Left colon (tissue), 2 donors: ENCODE measurements at regions not wholly inside any gene's neighbourhood (a gene's known extent, or its start where the extent isn't known, plus 50 kb on each side); places are given as distances from the start of the nearest gene placed in this dataset.

Experiments used
- ATAC-seq: fragments of 200-7000 bp; cut with Tn5 transposase; one replicate; pipeline ENCODE4 v1.9.1; 2020; ENCODE audit warnings: mild to moderate bottlenecking, moderate library complexity
- DNase-seq, 2 donors: peaks; one replicate each; pipeline ENCODE4 v3.0.0-alpha.2; 2020
- intact Hi-C, 2 donors: fragments of 100-400 bp; cut with DNase I in 1 of 2; cut with micrococcal nuclease in 1 of 2; formaldehyde crosslinking; loops; one replicate each; pipeline versions ENCODE4 v1.11.2 to v1.14.0; 2022; cut with DNase I, micrococcal nuclease
- donor health status: DM: no; HTN: no; CAD: no.
- donor health status: DM: yes; HTN: yes; CAD: no.

DNA sequence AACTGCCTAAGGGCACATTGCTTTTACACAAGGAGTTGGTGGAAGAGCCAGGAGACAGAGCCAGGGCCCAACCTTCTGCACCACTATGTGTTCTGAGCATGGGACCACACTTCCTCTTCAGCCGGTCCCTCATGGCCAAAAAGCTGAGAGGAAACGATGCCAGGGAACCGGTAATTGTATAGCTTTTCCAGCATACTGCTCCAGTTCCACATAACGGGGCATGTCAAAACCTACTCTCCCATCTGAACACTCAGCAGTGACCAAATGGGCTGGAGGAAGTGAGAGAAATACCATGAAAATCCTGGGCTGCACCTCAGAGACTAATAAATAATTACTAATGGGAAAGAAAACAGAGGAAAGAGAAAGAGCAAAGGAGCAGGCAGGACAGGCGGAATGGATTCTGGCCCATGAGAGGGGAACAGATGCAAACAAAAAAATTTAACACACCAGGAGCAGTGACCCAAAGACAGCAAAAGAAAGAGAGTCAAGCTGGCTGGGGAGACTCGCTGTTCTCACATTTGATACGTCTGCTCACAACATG is 52.0 kb upstream of the BMP2 start:
- no peak for DNase-seq

DNA sequence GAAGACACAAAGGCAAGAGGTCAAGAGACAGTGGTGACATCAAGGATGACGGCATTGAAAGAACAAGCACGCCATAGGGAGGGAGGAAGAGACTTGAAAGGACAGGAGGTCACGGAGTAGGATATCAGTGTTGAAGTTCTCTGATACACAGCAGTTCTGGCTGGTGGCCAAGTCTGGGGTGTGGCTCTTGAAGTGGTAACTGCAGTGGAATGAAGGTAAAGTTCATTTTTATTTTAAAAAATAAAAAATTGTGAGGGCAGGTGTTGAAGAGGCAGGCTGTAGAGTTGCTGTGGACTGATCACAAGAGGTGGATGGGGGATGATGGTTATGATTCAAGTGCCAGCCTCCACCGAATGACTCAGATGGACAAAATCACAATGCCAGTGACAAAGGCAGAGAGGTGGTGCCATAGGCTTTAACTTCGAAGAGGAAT is 53.2 kb upstream of the BMP2 start:
- intact Hi-C loops = no loop called here
- peak; percentile 70 for ATAC-seq
- peak; percentile 91 to 98 for DNase-seq

More for the DNA sequence above, 52.0 kb upstream of the BMP2 start:
- intact Hi-C loops = no loop called here
- no peak for ATAC-seq

DNA sequence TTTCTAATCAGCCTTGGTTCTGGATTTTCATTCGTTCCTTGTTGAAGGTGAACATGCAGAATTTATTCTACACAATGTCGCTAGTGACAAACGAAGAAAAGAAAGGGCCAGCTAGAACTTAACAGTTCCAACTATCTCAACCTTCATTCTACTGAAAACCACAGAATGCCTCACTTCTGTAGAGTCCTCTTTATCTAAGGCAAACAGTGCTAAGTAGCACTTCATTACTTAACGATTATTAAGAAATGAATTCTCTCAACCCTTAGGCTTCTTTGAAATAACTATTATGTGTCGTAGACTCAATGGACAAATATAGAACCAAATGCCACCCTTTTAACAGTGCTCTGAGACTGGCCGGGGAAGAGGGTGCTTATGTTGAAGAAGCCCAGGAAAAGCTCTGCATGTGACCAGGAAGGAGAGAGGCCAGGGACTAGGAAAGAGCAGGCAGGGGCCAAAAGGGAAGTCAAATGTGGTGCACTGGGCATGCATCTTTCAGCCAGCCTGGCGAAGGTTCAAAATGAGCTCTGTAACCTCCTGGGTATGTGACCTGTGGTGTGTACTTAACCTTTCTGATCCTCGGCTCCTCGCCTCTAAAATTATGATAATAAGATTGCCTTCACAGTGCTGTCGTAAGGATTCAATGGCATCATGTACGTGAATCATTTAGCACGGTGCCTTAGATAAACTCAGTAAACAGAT is 55.4 kb upstream of the BMP2 start:
- ATAC-seq (peak; percentile 9), DNase-seq (peak in 1 of 2 donors; percentile 36)
- intact Hi-C loops = no loop called here

DNA sequence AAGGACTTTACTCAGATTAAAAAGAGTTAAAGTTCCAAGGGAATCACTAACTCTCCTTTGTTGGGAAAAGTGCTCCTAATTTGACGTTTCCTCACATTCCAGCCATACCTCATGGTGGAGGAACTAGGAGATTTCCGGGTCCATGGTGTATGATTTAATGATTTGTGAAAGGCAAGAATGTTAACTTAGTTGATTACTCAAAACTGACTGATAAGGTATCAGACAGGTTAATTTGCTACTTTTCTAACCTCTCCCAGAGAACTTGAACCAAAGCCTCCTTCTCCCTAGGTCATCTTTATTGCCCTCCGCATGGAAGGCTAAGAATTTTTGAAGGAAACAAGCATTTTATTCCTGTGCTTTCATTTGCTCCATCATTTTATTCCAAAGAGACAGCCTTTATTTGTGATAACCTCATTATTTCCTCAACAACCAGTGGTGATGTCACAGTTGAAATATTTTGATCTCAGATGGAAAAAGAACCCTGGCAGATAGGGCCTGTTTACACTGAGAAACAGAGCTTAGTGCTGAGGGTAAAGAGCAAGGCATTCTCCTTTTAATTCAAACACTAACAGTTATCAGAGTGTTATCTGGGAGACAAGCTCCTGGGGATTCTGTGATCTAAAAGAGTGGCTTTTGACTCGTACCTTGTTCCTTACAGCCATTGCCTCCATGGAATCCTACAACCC is 57.4 kb upstream of the BMP2 start:
- peak; percentile 38 for ATAC-seq
- intact Hi-C loops = no loop called here
- DNase-seq = no peak

DNA sequence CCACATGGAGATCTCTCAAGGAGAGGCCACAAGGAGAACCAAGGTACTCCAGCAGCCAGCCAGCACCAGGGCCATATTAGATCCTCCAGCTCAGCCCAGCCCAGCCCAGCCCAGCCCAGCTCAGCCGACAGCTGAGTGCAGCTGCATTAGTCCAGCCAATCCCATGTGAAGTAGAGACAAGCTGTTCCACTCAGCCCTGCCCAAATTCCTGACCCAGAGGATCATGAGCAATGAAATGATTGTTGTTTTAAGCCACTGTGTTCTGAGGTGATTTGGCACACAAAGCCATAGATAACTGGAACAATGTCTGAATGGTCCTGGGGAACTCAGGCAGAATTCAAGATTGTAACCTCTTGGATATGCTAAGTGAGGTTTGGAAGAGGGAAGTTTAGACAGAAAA is 59.5 kb upstream of the BMP2 start:
- peak; percentile 68 for ATAC-seq
- intact Hi-C loops = no loop called here

DNA sequence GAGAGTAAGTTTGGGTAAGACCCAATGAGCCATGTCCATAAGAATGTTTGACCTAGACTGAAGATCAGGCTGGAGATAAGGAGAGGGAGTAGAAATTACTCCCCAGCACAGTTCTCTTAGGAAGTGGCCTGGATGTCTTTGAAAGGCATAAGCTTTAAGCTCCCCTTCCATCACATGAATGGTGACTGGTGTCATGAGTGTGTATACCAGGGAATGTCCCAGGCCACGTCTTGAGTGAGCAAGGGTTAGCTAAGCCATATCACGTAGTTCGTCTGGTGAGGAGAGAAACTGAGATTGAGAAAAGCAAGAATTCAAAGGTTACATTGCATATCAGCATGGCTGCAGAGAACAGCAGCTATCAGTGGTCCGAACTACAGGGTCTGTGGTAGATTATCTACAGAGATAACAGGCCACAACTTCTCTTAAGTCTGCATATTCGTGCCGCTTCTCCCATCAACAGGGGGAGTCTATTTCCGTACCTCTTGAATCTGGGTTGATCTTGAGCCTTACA is 60.1 kb upstream of the BMP2 start:
- intact Hi-C loops = no loop called here
- DNase-seq = no peak
- ATAC-seq = no peak

More for the DNA sequence above, 59.5 kb upstream of the BMP2 start:
- peak; percentile 70 to 84 for DNase-seq

DNA sequence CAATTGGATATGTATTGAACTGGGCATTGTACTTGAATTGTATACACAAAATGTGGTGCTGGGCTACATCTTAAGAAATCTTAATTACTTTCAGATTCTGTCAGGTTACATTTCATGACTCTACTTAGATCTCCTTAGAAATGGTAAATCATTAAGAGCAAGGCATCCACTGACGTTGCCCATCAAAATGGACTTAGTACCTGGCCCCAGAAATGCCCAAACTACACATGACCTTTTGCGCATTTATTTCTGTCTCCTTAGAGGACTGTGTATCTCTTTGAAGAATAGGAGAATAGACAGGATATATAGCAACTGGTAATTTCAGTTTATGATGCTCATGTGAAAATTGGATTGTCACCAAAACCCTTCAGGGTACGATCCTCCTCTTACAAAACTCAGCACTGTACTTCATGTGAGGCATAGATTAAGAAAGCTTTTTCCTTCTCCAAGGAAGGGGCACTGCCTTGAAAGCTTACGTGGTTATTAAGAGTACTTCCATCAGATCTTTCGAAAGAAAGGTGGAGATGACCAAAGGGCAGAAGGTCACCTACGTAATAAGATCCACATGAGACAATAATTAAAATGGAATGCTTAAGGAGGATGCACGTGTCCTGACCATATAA is 61.4 kb upstream of the BMP2 start:
- ATAC-seq = no peak
- DNase-seq = no peak
- intact Hi-C loops = no loop called here

DNA sequence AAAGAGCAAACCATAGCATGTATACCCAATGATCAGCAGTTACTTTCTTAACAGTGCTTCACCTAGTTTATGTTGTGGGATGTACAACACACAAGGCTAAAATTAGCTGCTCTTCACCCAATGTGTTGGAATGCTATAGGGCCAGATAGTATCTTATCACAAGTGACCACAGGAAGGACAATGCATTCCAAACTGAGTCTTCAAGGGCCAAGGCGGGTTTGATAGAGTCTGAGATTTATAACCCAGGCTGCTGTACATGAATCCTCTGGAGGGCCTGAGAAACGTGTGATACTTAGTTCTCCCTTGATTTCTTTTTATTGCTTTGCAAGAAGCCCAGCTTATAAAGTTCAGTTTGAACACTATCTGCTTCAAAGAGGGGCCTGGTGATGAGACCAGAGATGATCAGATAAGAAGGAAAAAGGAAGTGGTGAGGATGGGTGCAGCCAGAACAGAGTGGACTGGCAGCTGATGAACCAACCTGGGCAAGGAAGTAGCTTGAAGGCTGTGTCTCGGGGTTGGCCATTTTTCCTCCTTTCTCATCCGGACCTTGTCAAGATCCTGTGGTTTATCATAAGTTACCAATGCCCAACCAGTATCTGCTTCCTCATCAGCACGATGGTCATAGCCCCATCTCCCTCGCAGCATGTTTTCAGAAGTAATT is 62.2 kb upstream of the BMP2 start:
- intact Hi-C loops = no loop called here
- ATAC-seq (no peak), DNase-seq (no peak)

DNA sequence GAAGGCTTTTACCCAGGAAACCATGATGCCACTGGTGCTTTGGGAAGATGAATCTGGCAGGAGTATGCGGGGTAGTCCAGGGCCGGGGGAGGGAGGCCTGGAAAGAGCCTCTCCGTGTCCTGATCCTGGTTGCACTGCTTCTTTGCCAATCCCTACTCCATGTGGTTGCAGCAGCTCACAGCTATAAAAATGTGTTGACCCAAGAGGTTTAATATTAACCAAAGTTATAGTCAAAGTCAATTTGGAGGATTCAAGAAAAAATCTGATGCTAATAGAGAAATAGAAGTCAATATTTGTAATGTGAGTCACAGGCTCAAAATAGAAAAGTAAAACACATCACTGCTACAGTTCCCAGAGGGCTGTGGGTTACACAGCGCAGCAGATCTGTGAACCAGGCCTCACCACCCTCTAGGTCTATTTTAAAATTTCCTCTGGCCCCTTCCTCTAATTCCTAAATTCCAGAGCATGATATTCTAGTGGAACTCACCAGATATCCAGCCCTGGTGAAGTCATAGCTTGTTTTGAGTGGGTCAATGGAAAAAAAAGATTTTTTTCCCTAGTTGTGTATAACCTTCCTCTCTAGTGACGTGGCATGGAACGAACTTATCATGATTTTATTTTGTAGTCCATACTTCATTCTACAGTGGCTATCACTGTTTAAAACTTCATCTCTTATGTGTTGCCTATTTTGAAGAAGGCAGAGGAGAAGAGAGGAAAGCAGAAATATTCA is 63.2 kb upstream of the BMP2 start:
- DNase-seq (peak; percentile 47 to 53), ATAC-seq (peak; percentile 73)
- intact Hi-C loops = no loop called here

DNA sequence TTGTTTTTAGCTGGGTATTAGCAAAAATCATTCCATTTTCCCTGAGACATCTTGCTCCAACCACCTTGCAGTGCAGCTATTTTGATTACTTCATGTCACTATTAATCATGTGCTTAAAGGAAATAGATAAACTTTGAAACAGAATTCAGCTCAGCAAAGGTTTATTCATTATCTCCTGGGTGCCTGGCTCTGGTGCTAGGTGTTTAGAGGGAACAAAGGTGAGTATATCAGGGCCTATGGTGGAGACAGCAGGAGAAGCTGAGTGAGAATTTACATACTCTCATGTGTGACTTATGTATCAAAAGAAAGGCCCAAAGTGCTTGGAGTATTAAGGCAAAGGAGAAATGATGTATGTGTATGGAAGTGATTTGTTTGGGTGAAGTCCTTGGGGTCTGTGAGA is 63.8 kb upstream of the BMP2 start:
- intact Hi-C loops = no loop called here
- no peak for DNase-seq
- ATAC-seq = peak; percentile 36

DNA sequence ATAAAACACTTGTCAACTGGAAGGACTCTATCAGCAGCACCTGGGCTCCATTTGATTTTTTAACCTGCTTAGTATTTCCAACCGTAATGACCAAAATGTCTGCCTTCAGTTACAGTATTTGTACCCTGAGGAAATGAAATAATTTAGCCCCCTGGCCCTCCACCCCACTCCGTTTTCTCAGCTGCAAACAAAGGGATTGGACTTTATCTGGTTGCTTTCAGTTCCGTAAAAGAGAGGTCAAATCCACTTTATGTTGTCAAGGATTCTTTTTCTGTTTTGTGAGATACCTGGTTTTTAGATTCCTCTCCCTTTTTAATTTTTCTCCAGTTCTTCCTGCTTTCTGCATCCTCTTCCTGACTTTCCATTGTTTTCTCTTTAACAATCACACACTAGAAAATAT is 64.4 kb upstream of the BMP2 start:
- intact Hi-C loops = no loop called here
- ATAC-seq = no peak

DNA sequence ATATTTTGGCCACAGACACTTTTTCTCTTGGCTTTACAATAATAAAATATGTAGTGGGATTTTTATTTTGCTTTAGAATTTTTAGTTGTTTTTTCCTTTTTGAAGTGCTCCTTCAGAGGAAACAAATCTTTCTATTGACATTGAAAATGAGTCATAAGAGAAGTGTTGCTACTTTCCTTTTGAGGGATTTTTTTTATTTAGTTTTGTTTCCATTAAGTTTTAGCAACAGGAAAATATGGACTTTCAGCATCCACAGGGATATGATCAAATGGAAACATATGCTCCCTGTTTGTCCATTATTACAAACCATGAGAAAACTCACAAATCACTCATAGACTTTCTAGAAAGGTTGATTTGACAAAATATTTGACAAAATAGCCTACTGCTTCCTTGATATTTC is 65.3 kb upstream of the BMP2 start:
- intact Hi-C loops = no loop called here
- no peak for DNase-seq
- no peak for ATAC-seq

More for the DNA sequence above, 64.4 kb upstream of the BMP2 start:
- no peak for DNase-seq

DNA sequence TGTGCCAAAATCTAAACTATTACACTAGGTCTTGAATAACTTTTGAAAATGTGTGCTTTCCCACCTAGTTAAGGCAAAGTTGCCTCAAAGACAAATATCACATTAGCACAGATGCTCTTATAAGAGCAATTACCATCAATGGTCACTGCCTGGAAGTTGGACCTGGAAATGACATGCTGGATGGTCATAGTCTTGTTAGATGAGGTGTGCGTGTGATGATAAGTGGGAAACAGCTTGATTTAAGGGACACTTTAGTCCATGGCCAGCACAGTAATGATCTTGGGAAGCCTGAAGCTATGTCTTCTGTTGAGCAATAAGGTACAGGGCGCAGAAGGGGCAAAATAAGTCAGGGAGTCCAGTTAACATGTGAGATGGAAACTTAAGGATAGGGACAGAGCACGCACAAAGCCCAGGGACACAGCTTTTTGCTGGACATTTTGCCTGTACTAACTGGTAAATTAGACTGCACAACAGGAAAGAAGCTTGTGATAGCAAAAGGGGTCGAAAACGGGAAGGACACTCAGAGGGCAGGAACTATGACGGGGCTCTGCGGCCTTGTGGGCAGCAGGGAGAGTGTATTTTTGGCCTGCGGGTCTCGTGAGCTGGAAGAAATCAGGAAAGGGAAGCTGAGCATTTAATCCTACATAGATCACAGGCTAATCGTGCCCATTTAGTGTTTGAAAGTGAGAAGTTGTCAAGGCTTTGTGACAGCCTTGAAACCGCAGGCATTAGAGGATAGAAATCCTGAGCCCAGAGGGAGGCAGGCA is 66.7 kb upstream of the BMP2 start:
- intact Hi-C loops = no loop called here
- DNase-seq = peak in 1 of 2 donors; percentile 41
- ATAC-seq = no peak

DNA sequence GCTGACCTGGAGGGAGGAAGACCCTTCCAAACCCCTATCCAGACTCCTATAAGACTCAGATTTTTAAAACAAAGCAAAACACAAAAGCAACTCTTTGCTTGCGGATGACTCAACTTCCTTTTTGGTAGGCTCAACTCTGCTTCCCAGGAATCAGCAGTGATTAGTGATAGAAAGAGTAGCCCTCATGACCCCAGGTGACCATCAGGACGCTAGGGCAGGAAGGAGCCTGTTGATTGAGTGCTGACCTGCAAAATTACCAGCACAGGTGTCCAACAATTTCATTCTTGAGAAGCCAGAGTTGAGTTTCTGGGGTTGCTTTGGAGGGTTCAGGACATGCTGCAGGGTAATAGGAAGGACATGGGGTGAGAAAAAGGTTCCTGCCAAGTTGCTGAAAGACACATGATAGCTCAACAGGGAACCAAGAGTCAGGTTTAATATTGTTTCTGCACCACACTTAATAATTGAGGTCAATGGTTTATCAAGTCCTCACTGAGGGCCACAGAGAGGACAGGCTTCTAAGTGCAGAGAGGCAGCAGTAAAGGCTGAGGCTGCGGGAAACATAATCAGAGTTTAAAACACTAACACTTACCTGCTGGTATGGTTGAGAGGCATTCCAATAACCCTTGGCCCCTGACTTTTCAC is 67.4 kb upstream of the BMP2 start:
- intact Hi-C loops = no loop called here
- ATAC-seq (no peak), DNase-seq (no peak)

DNA sequence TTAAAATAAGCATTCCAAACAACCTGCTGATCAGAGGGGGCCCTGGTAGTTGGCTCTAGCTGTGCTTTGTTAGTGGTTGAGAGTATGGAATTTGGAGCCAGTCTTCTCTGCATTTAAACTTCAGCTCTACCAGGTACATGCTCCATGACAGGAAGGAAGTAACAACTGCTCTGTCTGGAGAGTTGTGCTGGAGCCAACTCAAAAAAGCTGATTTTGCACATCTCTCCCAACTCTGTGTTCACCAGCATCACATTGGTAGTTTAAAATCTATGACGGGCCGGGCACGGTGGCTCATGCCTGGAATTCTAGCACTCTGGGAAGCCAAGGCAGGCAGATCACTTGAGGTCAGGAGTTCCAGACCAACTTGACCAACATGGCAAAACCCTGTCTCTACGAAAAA is 68.8 kb upstream of the BMP2 start:
- intact Hi-C loops = no loop called here
- no peak for DNase-seq

DNA sequence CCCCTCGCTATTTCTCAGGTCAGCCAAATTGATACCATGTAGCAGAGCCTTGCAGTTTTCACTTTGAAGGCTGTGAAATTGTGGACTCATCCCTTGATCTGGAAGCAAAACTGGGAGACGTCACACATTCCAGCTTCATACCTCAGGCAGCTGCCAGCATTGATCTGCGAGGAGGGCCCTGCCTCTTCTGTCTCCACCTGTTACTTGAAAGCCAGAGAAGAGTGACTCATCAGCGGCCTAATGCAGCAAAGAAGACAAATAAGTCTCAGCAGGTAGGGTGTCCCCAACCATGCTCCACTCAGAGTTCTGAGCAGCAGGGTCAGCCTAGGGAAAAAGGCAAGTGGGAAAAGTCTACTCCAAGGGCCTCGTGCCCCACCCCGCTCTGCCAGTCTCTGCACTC is 69.4 kb upstream of the BMP2 start:
- ATAC-seq (peak; percentile 53), DNase-seq (peak in 1 of 2 donors; percentile 44)
- intact Hi-C loops = no loop called here

More for the DNA sequence above, 68.8 kb upstream of the BMP2 start:
- no peak for ATAC-seq

DNA sequence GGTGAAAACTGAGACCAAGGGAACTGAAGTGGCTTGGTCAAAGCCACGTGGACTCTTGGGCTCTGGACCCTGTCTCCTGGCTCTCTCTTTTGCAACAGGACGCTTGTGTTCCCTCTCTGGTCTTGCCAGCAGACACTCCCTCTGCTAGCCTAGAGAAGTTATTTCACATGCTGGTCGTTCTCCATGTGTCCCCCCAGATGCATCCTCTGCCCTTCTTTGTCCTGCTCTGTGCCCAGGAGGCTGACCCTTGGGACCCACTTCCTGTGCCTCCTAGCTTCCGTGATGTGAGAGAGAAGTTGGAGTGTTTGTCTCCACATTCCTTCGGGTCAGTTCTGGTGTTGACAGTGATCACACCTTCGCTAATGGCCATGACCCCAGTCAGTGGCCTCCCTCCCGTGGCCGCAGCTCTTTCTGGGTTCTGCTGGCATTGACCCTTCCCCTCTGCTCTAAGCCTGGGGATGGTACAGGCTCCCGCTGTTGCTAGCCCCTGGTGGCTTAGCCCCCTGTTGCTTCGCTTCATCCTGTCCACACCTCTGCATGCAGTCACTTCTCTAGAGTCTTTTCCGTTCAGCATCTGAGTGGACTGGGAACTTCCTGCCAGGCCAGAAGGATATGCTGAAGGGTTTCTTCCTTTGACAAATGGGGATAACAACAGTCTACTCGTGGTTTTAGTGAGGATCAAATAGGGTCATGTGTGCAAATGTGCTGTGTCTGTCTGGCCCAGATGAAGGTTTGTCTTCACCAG is 70.1 kb upstream of the BMP2 start:
- DNase-seq (no peak), ATAC-seq (no peak)
- intact Hi-C loops = no loop called here
